HG03565 (cell line): ENCODE measurements at regions not wholly inside any gene's neighbourhood (a gene's known extent, or its start where the extent isn't known, plus 50 kb on each side); places are given as distances from the start of the nearest gene placed in this dataset.

ENCODE experiments used
- ATAC-seq: cut with Tn5 transposase; IDR thresholded peaks from one replicate; pipeline ENCODE4 v1.9.1; 2021; ENCODE audit warnings: mild to moderate bottlenecking, moderate library complexity; ENCODE audit not compliant: unreplicated experiment

- ATAC-seq, result no peak
These were observed 497.8 kb downstream of the HS3ST4 start for GRCh38 chr16:26189536-26189935.

GRCh38 chr16:26194526-26194925 lies 502.8 kb downstream of the HS3ST4 start:
- no peak for ATAC-seq

- no peak for ATAC-seq
These were observed 503.5 kb downstream of the HS3ST4 start for GRCh38 chr16:26195225-26195624.

- no peak for ATAC-seq
These were observed 504.6 kb downstream of the HS3ST4 start for GRCh38 chr16:26196310-26196709.

- ATAC-seq, result no peak
These were observed 505.0 kb downstream of the HS3ST4 start for GRCh38 chr16:26196802-26197201.

GRCh38 chr16:26197707-26198106 lies 505.9 kb downstream of the HS3ST4 start:
- no peak for ATAC-seq

GRCh38 chr16:26198221-26198620 lies 506.5 kb downstream of the HS3ST4 start:
- ATAC-seq, result no peak

GRCh38 chr16:26204138-26204537 lies 512.4 kb downstream of the HS3ST4 start:
- no peak for ATAC-seq

- no peak for ATAC-seq
These were observed 519.8 kb downstream of the HS3ST4 start for GRCh38 chr16:26211542-26211941.

GRCh38 chr16:26212599-26212998 lies 520.8 kb downstream of the HS3ST4 start:
- no peak for ATAC-seq

- ATAC-seq, result no peak
These were observed 522.9 kb downstream of the HS3ST4 start for GRCh38 chr16:26214581-26215174.

GRCh38 chr16:26220894-26221293 lies 529.1 kb downstream of the HS3ST4 start:
- no peak for ATAC-seq

GRCh38 chr16:26231647-26232046 lies 539.9 kb downstream of the HS3ST4 start:
- ATAC-seq, result no peak

GRCh38 chr16:26240807-26241206 lies 549.0 kb downstream of the HS3ST4 start:
- ATAC-seq, result no peak

- no peak for ATAC-seq
These were observed 555.3 kb downstream of the HS3ST4 start for GRCh38 chr16:26247063-26247462.

- no peak for ATAC-seq
These were observed 560.8 kb downstream of the HS3ST4 start for GRCh38 chr16:26252598-26252997.

GRCh38 chr16:26261621-26262020 lies 569.9 kb downstream of the HS3ST4 start:
- ATAC-seq, result no peak

- no peak for ATAC-seq
These were observed 571.6 kb downstream of the HS3ST4 start for GRCh38 chr16:26263406-26263805.

GRCh38 chr16:26267641-26268040 lies 575.9 kb downstream of the HS3ST4 start:
- ATAC-seq, result no peak

GRCh38 chr16:26269673-26270072 lies 577.9 kb downstream of the HS3ST4 start:
- ATAC-seq, result no peak

GRCh38 chr16:26273607-26274006 lies 581.8 kb downstream of the HS3ST4 start:
- no peak for ATAC-seq

- ATAC-seq, result no peak
These were observed 583.3 kb downstream of the HS3ST4 start for GRCh38 chr16:26275021-26275590.

GRCh38 chr16:26276289-26276688 lies 584.5 kb downstream of the HS3ST4 start:
- ATAC-seq, result no peak
